ENCODE measurements at regions not wholly inside any gene's neighbourhood (a gene's known extent, or its start where the extent isn't known, plus 50 kb on each side); places are given as distances from the start of the nearest gene placed in this dataset.

- no peak for TF ChIP-seq CTCF (conservative IDR thresholded peaks at IDR 0.05)
- no peak for TF ChIP-seq ZFX (IDR thresholded peaks at IDR 0.05)
- H3K27ac ChIP-seq = no peak overlapping the region
Observed at GRCh38 chr4:147015491-147015890, 69.8 kb upstream of the TTC29 start.

DNA sequence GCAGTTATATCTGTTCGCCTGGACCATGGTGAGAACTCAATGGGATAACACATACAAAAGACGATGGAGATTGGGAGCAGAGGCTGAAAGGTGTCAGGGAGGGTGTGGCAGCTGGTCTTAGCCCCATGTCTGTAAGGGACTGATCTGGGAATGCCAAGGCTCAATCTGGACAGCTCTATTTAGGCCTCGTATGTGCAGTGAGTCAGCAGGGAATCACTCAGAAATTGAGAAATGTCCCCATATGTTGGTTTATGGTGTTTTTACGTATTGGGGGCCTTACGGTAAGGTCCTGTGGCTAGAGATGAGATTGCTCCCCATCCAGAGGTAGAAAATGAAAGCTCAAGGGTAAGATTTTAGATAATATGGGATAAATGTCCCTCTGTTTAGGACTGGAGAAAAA lies 71.4 kb upstream of the TTC29 start:
- TF ChIP-seq ZFX (IDR thresholded peaks at IDR 0.05) (no peak), CTCF (conservative IDR thresholded peaks at IDR 0.05) (no peak)
- H3K27ac ChIP-seq = no peak overlapping the region

DNA sequence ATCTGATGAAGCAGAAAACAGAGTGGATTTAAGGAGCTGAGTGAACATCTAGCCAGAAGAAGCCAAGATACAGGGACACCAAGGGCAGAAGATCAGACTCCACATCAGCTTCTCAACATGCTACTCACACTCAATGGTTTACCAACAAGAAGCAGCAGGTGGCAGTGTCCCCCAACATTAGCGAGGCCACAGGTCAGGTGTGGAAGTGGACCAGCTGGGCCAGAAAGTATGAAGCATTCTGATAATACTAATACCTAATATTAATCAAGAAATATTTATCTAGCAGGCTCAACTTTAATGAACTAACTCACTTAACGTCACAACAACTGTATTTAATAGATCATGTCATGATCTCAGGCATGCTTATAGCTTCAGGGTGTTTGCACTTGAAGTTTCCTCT lies 73.4 kb upstream of the TTC29 start:
- no peak overlapping the region; the same call in 1 of the 2 replicates for H3K27ac ChIP-seq
- TF ChIP-seq ZFX (IDR thresholded peaks at IDR 0.05) (no peak), CTCF (conservative IDR thresholded peaks at IDR 0.05) (peak; percentile 75)

GRCh38 chr4:147020456-147020855 lies 74.8 kb upstream of the TTC29 start:
- TF ChIP-seq ZFX (IDR thresholded peaks at IDR 0.05) = no peak
- no peak for TF ChIP-seq CTCF (conservative IDR thresholded peaks at IDR 0.05)

DNA sequence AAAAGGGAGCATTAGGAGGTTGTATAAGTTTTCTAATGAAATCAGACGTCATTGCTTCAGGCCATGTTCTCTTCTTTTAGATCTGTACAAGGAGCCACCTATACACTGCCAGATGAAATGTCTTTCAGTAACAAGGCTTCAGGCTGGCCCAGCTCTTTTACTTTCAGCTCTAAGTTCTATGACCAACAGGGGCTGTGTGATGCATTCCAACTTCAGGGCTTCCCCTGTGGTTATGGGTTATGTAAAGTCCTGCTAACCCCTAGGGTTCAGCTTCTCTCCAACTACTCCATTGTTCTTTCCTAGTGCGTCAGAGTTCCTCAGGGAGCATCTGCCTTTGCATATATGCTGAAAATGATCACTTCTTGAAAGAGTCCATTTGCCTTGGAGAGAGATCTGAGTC lies 79.4 kb upstream of the TTC29 start:
- no peak for TF ChIP-seq CTCF (conservative IDR thresholded peaks at IDR 0.05)
- TF ChIP-seq ZFX (IDR thresholded peaks at IDR 0.05) = no peak
- H3K27ac ChIP-seq = no peak overlapping the region

More at GRCh38 chr4:147020456-147020855, 74.8 kb upstream of the TTC29 start:
- peak overlapping the region; percentile 65 for H3K27ac ChIP-seq

GRCh38 chr4:147029296-147029695 lies 83.6 kb upstream of the TTC29 start:
- TF ChIP-seq CTCF (conservative IDR thresholded peaks at IDR 0.05) (no peak), ZFX (IDR thresholded peaks at IDR 0.05) (no peak)
- H3K27ac ChIP-seq = no peak overlapping the region

GRCh38 chr4:147034372-147034771 lies 88.7 kb upstream of the TTC29 start:
- TF ChIP-seq CTCF (conservative IDR thresholded peaks at IDR 0.05) = no peak
- TF ChIP-seq ZFX (IDR thresholded peaks at IDR 0.05) = no peak
- no peak overlapping the region; the same call in 1 of the 2 replicates for H3K27ac ChIP-seq
